Stimulated activated CD8-positive, alpha-beta memory T cell treated with anti-CD3 and anti-CD28 coated beads, Interleukin-12 subunit alpha, Interleukin-12 subunit beta, amount 100 ng/mL, for 24 hours (primary cell): ENCODE measurements at regions not wholly inside any gene's neighbourhood (a gene's known extent, or its start where the extent isn't known, plus 50 kb on each side); places are given as distances from the start of the nearest gene placed in this dataset.

Source experiments
- DNase-seq: peaks from one replicate; pipeline ENCODE4 v3.0.0-alpha.2; 2020; ENCODE audit errors: extremely low read depth

DNA sequence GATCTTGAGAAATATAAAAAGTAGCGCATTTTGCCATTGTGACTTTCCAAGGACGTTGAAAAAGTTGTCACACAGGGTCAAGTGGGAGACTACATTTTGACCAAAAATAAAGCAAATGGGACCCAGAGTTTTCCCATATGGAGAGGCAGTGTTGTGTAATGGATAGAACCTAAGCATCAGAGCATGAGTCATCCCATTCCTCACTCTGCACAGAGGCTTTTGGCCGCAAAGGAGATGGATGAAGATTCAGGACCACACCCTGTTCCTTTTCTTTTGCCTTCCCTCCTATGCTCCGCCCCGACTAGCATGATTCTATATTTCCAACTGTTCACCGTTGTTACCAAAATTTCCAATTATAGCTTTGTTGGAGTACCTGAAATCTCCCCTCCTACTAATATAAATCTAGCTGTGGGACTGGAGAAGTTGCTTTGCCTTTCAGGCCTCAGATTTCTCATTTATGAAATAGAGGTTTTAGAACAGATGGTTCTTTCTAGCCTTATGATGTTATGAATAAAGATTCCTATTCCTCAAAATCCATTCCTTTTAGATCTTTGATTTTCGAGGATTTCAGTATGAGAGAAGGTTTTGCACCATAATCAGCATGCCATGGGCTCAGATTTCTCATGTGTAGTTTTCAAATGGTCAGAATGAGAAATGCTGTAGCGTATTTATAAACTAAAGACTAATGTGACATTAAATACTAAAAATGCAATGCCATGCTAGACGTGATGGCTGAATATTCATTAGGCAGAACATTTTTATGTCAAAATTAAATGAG lies 921.9 kb upstream of the TENM4 start:
- DNase-seq = no peak

DNA sequence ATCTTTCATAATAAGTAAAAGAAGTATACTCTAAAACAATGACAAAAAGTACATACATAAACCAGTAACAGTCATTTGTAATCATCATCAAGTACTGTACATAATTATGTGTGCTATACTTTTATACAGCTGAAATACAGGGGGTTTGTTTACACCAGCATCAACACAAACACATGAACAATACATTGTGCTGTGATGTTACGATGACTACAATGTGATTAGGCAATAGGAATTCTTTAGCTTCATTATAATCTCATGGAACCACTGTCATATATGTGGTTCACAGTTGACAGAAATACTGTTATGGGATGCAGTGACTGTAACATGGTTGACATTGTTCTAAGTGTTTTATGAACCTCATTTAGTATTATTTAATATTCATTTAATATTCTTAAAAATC lies 914.4 kb upstream of the TENM4 start:
- DNase-seq = no peak

DNA sequence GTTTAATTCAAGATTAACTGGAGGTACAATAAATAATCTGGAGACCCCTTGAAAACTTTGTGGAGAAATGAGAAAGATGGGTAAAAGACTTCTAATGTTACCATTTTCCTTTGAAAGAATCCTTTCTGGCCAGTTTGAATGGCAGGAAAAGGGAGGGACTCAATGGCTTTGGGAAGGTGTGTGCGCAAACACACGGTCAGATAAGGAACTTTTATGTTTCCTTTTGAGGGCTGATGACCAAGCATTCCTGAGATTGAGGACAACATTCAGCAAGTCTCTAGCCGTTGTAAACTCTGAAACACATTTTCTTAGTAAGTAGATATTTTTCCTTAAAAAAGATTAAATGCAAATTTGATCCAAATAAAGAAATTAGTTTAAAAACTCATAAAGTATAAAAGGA lies 909.7 kb upstream of the TENM4 start:
- no peak for DNase-seq

DNA sequence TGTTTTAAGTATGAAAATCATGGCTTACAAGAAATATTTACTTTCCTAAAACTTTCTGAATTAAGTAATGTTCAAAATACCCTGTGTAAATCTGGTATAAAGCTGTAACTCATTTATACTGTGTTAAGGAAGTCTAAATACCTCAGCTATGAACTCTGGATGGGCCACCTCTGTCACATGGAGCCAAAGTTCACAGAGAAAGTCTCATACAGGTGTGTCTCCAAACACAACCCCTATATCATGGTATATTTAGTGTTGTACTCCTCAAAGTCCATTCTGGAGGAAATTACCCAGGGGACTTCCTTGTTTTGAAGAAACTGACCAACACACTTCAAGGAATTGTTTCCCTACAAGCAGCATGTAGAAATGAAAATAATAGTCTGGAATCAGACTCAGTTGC lies 909.2 kb upstream of the TENM4 start:
- no peak for DNase-seq

DNA sequence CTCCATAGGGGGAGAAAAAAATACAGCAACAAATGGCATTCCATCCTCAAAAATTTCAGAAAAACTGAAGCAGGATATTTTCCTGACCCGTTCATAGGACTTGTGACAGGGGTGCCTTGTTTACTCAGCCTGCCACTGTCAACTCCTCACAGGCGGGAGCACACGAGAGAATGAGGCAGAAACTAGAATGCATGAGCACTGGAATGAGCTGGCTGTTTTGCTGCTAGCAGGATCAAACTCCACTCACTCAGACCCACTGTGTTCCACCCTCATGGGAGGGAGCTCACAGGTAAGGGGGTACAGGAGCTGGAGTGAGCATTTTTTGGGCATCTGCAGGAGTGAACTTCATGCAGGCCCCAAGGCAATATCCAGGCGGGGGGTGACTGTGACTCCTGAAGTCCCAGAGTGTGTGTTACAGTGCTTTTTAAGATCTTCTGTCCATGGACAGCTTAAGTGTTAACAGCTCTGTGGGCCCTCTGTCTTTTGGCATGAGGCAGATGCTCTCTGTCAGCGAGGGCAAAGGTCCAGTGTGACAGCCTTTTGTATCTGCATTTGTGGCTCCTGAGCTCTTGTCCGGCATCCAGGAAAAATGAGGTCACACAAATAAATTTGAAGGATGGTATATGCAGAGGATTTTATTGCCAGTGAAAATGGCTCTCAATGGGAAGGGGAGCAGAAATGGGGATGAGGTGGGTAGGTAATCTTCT lies 905.7 kb upstream of the TENM4 start:
- no peak for DNase-seq

DNA sequence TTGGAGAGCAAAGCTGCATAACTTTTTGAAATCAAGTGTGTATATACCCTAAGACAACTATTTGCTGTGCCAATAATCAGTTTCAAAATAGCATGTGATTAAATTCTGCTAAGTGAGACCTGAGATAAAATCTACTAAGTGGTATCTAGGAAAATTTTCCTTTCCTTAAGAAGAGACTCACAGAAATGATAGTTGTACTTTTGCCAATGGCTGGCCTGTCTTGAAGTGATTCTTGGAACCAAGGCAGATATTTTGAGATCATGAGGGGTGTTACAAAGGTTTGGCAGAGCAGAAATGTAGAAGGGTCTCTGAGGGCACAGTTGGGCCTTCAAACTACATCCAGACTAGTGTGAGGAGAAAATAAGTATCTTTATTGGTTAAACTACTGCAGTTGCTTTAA lies 902.6 kb upstream of the TENM4 start:
- no peak for DNase-seq

DNA sequence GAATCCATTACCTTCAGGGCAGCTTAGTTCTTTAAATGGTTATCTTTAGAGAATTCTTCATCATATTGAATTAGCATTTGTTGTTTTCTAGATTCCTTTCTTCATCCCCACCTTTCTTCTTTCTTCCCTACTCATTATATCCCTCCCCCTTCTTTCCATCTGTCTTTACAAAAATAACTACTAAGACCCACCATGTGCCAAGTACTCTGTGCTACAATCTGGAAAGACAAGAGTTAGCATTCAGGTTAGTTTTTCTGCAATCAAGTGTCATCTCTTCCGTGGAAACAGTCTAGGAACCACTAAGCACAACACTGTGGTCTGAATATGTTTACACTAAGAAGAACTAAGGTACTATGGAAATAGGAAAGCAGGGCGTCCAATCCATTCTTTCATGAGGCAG lies 897.4 kb upstream of the TENM4 start:
- no peak for DNase-seq

DNA sequence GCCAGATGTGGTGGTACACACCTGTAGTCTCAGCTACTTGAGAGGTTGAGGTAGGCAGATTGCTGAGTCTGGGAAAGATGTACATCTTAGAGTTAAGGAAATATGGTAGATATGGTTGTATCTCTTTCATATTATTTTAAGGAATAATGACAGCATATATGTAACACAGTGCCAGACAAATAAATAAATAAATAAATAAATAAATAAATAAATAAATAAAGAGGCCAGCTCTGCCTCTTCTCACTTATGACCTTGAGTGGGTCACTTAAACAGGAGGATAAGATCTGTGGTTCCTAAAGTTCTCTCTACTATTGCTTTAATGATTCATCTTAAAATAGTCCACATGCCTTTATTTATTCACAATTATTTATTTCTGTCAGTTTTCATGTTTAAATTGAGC lies 890.9 kb upstream of the TENM4 start:
- no peak for DNase-seq

DNA sequence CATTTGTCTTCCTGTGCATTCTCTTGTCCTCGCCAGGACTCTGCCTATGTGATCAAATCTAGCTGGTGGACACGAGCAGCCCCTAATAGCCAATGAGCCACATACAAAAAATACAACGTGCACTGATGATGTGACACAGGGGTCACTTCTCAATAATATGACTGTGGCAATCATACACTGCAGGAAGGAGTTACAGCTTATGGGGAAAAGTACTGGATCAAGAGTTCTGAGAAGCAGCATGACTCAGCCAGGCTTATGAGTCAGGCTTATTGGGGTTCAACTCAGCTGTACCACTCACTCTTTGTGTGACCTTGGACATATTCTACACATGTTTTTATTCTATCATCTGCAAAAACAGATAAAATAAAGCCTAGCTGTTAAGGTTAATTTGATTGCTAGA lies 889.4 kb upstream of the TENM4 start:
- no peak for DNase-seq

DNA sequence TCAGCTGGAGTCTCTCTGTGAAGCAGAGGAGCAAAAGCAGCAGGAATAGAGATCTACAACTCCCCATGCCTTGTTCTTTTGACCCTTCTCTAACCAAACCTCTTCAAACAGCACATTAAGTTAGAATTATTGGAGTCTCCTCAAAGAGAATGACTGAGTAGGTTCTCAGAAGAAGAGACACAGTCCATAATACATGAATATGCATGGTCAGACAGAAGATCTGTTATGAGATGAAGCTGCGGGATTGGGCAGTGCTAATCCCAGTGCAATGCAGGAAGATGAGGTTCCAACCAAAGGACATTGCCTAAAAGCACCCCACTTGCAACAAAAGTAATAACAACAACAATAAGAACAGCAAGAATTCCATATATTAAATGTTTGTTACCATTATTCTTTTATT lies 887.9 kb upstream of the TENM4 start:
- no peak for DNase-seq

DNA sequence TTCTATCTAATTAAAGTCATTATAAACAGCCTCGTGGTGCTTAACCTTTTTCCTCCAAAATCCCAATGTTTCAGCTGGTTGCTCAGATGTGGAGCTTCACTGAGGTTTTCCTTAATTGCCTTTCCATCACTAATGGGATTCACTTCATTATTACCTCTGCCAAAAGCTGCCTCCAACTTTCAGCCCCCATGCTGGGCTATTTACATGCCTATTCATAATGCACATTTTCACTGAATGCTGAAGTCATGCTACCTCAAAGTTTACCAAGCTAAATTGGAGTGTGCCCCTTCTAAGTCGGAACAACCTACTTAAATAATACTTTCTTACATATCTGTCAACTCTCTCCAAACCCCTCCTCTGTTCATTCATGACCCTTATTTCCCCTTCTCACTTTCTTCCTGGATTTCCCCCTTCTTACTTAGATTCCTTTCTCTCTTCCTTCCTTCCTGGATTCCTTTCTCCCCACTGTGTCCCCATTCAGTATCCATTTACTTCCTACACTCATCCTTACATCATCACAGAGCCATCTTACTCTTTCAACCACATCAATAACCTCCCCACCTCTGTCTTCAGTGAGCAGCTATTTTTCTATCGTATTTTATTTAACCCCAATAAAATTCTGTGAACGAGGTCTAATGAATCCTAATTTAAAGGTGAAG lies 887.3 kb upstream of the TENM4 start:
- no peak for DNase-seq

DNA sequence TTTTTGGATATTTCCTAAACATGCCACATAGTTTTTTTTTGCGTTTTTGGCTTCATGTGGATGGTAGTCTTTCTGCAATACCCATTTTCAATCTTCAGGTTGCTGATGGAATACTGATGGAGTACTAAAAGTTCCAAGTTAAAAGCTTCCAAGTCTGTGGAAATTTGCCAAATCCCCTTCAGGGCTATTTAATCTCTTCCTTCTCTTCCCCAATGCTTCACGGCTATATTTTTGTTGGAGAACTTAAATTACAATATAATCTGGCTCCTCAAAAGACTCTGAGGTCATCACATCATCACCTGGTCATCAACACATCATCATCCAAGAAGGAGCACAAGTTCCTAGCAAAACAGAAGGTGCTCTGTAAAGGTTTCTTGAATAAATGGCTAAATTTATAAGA lies 881.0 kb upstream of the TENM4 start:
- DNase-seq = no peak

DNA sequence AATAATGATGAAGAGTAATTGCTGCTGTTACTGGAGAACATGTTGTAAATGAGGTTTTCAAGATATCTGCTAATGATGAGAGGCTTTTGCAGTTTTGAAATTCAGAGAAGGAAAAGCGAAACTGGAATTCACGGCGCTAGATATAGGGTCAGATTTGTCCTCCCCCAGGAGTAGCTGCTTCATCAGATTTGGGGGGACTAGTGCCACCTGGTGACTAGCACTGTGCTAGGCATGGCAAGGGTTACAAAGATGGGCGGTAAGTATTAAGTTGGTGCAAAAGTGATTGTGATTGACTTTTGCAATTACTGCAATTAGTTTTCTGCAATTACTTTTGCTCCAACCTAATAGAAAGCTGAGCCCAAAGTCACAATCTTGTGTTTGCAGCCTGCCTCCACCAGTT lies 879.9 kb upstream of the TENM4 start:
- DNase-seq = no peak

DNA sequence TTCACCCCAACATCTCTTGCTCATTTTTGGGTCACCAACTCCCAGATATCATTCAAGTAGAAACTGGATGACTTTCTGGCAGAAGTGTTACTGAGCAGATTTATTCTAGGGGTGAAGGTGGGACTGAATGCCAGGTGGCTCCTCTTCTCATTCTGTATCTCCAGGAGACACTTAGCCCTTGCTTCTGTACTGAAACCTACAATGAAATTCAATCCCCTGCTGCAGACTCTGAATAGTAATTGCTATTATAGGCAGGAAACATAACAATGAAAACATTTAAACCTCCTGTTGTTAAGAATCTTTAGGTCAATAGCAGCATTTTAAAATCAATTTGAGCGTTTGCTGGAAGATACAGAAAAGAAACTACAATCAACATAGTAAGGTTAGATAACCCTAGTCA lies 879.4 kb upstream of the TENM4 start:
- DNase-seq = no peak

DNA sequence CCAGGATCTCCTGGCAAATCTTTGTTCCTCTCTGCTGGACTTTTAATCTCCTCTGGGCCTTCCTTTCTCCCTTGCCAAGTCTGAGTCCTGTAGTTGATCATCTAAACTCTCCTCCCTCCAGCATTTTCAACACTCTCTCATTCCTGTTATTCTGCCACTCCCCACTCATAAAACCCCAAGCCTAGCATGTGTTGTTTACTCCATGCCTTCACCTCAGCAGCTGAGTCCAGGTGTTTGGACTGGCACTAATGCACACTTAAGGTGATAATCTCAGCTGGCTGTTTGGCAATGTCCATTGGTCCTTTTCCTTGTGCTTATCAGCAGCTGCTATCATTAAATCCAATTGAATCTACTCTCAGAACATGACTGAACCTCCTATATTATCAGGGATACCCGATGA lies 876.8 kb upstream of the TENM4 start:
- no peak for DNase-seq

DNA sequence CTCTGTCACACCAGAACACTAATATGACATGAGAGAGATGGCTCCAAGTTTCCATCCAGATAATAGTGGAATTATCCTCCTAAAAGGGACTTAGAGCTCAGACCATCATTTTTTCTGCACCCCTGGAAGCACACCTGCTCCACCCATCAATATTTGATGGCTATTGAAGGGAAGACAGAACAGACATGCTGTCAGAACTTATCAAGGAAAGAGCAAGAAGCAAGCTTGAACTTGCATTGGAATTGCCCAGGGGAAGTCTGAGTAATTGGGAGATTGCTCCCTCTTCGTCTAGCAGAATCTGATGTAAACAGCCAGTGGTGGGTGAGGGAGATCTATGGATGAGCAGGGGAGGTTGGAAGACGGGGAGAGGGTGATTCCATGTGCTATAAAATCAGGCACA lies 874.4 kb upstream of the TENM4 start:
- DNase-seq = no peak

DNA sequence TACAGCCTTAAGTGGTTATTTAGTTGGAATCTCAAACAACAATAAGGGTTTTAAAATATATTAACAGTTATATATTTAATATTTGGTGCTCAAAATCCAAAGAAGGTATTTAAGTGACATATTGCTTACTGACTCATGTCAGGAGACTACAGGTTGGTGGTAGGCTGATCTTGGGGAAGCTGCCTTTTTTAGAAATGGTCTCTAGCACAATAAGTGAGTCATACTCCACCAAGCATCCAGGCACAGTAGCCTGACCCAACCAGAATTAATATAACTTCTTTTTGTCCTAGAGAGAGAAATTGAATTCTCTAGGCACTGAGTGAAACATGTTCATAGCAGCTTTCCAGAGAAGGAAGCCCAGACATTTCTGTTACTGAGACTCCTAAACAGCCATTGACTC lies 868.5 kb upstream of the TENM4 start:
- DNase-seq = no peak

DNA sequence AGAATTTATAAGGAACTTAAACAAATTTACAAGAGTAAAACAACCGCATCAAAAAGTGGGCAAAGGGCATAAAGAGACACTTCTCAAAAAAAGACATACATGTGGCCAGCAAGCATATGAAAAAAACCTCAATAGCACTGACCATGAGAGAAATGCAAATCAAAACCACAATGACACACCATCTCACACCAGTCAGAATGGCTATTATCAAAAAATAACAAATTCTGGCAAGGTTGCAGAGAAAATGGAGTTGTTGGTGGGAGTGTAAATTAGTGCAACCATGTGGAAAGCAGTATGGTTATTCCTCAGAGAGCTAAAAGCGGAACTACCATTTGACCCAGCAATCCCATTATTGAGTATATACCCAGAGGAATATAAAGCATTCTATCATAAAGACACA lies 866.8 kb upstream of the TENM4 start:
- no peak for DNase-seq

DNA sequence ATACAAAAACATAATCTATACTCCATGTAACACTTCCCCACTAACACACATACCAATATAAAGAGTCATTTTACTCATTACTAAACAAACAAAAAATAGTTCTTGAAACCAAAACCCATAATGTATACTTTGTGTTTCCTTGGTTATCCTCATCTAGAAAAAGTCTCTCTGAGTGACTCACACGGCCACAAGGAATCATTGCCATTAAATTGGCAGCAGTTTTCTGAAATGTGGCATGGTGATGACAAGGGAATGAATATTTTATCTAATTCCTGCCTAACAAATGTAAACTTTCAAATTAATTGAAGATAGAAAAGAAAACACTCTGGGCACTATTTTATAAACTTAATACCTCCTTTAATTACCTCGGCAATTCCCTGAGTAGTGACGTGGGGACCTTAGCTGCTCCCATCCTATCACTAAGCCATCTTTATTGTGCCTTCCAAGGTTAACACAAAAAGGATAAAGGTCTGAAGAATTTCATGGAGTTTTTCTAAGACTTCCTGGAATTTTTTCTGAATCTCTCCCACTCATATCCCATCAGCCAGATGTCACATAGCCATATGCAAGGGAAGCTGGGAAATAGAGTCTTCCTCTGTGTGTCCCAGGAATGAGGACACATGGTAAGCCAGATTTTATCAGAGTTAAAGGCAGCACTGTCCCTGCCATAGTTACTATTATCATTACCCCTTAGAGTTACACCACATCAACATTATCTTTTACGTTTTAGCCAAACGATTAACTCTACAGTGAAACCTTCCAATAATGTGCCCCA lies 857.2 kb upstream of the TENM4 start:
- no peak for DNase-seq

DNA sequence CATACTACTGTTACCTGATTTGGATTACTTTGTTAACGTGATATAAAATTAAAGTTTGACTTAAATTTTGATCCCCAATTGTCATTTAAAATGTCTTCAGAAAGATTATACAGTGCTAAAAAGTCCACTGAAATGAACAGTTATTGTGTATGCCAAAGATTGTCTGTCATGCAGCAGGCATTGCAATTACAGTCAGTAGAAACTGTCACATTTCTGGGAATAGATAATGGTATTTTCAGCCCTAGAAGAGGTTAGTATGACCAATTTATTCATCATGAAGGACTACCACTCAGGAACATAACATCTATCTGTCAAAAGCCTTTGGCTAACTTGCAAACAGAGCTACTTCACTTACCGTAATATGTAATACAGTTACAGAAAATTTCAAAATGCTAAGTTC lies 852.5 kb upstream of the TENM4 start:
- no peak for DNase-seq

DNA sequence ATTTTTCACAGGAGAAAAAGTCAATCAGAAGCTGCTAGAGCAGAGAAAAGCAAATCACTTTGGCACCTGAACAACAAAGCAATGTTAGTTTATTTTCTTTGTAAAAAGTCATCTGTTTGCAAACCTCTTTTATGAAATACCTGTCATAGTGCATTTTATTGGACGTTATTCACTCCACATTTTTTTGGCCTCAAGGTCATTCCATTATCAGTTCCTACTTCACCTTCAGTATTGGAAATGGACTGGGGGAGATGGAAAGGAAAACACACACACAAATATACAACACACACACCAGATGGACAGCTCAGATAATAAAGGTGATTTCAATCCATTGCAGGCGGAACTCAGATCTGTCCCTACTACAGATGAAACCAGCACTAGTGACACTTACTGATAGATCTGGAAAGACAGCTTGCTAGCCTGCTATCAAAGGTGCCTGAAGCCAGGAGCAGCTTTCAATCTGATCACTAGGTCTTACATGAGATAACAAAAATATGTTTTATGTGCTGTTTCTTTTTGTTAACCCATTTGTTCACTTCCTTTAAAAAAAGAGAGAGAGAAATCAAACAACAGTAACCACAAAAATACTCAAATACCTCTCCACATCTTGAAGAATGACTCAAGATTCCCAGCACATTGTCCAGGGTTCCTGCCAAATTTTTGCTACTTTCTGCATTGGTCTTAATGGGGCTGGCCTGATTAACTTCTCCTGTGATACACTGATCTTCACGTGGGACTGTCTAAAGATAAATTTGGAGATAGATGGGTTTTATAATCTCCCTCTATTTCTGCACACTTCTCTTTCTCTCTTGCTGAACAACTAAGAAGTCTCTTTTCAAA lies 844.3 kb upstream of the TENM4 start:
- no peak for DNase-seq

DNA sequence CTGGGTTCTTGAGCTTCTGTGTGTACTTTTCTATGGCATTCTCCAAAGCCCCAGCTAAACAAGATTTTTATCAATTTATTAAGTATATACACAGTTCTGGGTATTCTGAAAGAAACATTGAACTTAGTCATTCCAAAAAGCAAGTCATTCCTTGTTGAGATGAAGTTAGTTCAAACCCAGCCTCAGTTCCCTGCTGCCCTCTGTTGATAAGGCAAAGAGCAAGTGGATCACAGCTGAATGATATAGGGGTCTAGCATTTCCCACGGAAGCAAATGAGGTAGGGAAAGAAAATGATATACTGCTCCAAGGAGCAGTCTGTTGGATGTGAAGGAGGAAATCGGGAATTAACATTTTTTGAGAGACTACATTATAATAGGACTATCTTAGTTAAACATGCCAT lies 841.8 kb upstream of the TENM4 start:
- DNase-seq = no peak
